ENCODE measurements at regions not wholly inside any gene's neighbourhood (a gene's known extent, or its start where the extent isn't known, plus 50 kb on each side); places are given as distances from the start of the nearest gene placed in this dataset.
"Not testable (repeated sequence)": the region's sequence is repeated elsewhere in the genome, so short reads cannot be mapped to it uniquely, and the experiment has no call there.

- no peak overlapping the region for H3K9ac ChIP-seq
- no peaks in the 10 kb centered on the region for H3K4me1 ChIP-seq
- H2AFZ ChIP-seq: no peak overlapping the region
- no peak overlapping the region for H3K27ac ChIP-seq
- TF ChIP-seq CTCF (IDR thresholded peaks at IDR 0.05): no peak
- no peaks in the 10 kb centered on the region for H3K27me3 ChIP-seq (ENCODE audit: control insufficient read depth, insufficient read depth, low read length)
- H3K9me3 ChIP-seq (ENCODE audit: control insufficient read depth, low read length): no peaks in the 10 kb centered on the region
- no peaks in the 10 kb centered on the region for H3K79me2 ChIP-seq
- H3K4me2 ChIP-seq (ENCODE audit: low read length): no peak overlapping the region
- no peaks in the 10 kb centered on the region for H3K36me3 ChIP-seq (ENCODE audit: control insufficient read depth, insufficient read depth, low read length)
- H3K4me3 ChIP-seq (ENCODE audit: low read depth, low read length): no peak overlapping the region
Measured at GRCh38 chr3:153370680-153371079, 208.7 kb downstream of the RAP2B start.

- H3K4me3 ChIP-seq (ENCODE audit: low read depth, low read length): no peak overlapping the region
- H3K4me2 ChIP-seq (ENCODE audit: low read length): no peak overlapping the region
- H3K27me3 ChIP-seq (ENCODE audit: control insufficient read depth, insufficient read depth, low read length): no peaks in the 10 kb centered on the region
- no peak overlapping the region for H3K9ac ChIP-seq
- no peaks in the 10 kb centered on the region for H3K4me1 ChIP-seq
- H3K79me2 ChIP-seq: no peaks in the 10 kb centered on the region
- H3K9me3 ChIP-seq (ENCODE audit: control insufficient read depth, low read length): no peaks in the 10 kb centered on the region
- H3K27ac ChIP-seq: no peak overlapping the region
- no peak for TF ChIP-seq CTCF (IDR thresholded peaks at IDR 0.05)
- no peaks in the 10 kb centered on the region for H3K36me3 ChIP-seq (ENCODE audit: control insufficient read depth, insufficient read depth, low read length)
- no peak overlapping the region for H2AFZ ChIP-seq
Measured at GRCh38 chr3:153372326-153372725, 210.3 kb downstream of the RAP2B start.

GRCh38 chr3:153373606-153374005, 211.6 kb downstream of the RAP2B start:
- Histone ChIP-seq H3K79me2 (no peaks in the 10 kb centered on the region), H3K27ac (no peak overlapping the region)

GRCh38 chr3:153378366-153378765, 216.3 kb downstream of the RAP2B start:
- H2AFZ ChIP-seq; H3K79me2 ChIP-seq; H3K27ac ChIP-seq; H3K4me1 ChIP-seq; H3K4me2 ChIP-seq (ENCODE audit: low read length); H3K4me3 ChIP-seq (ENCODE audit: low read depth, low read length); H3K36me3 ChIP-seq (ENCODE audit: control insufficient read depth, insufficient read depth, low read length); H3K9ac ChIP-seq; H3K27me3 ChIP-seq (ENCODE audit: control insufficient read depth, insufficient read depth, low read length); H3K9me3 ChIP-seq (ENCODE audit: control insufficient read depth, low read length): not testable (repeated sequence)

More at GRCh38 chr3:153373606-153374005, 211.6 kb downstream of the RAP2B start:
- H3K4me3 ChIP-seq (ENCODE audit: low read depth, low read length): no peak overlapping the region
- no peaks in the 10 kb centered on the region for H3K27me3 ChIP-seq (ENCODE audit: control insufficient read depth, insufficient read depth, low read length)
- TF ChIP-seq CTCF (IDR thresholded peaks at IDR 0.05): no peak
- no peak overlapping the region for H3K9ac ChIP-seq
- H3K4me1 ChIP-seq: no peaks in the 10 kb centered on the region
- H3K4me2 ChIP-seq (ENCODE audit: low read length): no peak overlapping the region
- H2AFZ ChIP-seq: no peak overlapping the region
- no peaks in the 10 kb centered on the region for H3K36me3 ChIP-seq (ENCODE audit: control insufficient read depth, insufficient read depth, low read length)
- H3K9me3 ChIP-seq (ENCODE audit: control insufficient read depth, low read length): no peaks in the 10 kb centered on the region

- Histone ChIP-seq H3K4me1 (no peaks in the 10 kb centered on the region), H3K4me2 (ENCODE audit: low read length) (no peak overlapping the region), H3K9me3 (ENCODE audit: control insufficient read depth, low read length) (no peaks in the 10 kb centered on the region), H3K27me3 (ENCODE audit: control insufficient read depth, insufficient read depth, low read length) (no peaks in the 10 kb centered on the region), H3K36me3 (ENCODE audit: control insufficient read depth, insufficient read depth, low read length) (no peaks in the 10 kb centered on the region), H2AFZ (no peak overlapping the region), H3K27ac (no peak overlapping the region), H3K4me3 (ENCODE audit: low read depth, low read length) (no peak overlapping the region), H3K79me2 (no peaks in the 10 kb centered on the region), H3K9ac (no peak overlapping the region)
- TF ChIP-seq CTCF (IDR thresholded peaks at IDR 0.05): no peak
Measured at GRCh38 chr3:153379516-153379915, 217.5 kb downstream of the RAP2B start.

Measured in parathyroid adenoma (tissue), 2 donors.